GM18520 (cell line): ENCODE measurements at regions not wholly inside any gene's neighbourhood (a gene's known extent, or its start where the extent isn't known, plus 50 kb on each side); places are given as distances from the start of the nearest gene placed in this dataset.
"Not testable (repeated sequence)": the region's sequence is repeated elsewhere in the genome, so short reads cannot be mapped to it uniquely, and the experiment has no call there.

Experiments used
- ATAC-seq: cut with Tn5 transposase; IDR thresholded peaks from one replicate; pipeline ENCODE4 v1.9.1; 2021; ENCODE audit not compliant: unreplicated experiment

DNA sequence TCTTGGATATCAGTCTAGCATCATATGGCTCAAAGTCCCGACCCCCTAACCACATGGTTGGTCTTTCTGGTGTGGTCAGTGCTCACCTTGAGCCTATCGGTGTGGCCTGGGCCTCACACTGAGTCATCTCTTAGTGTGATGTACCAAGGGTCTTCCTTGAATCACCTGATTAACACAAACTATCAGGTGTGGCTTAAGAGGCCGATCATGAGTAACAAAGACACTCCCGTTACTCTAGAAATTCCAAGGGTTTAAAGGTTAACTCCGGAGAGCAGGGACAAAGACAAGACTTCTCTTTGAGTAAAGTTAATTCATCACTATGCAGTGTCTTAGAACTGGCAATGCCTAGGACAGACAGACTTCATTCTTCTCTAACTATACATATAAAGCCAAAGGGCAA lies 52.3 kb upstream of the ARMC3 start:
- no peak for ATAC-seq

DNA sequence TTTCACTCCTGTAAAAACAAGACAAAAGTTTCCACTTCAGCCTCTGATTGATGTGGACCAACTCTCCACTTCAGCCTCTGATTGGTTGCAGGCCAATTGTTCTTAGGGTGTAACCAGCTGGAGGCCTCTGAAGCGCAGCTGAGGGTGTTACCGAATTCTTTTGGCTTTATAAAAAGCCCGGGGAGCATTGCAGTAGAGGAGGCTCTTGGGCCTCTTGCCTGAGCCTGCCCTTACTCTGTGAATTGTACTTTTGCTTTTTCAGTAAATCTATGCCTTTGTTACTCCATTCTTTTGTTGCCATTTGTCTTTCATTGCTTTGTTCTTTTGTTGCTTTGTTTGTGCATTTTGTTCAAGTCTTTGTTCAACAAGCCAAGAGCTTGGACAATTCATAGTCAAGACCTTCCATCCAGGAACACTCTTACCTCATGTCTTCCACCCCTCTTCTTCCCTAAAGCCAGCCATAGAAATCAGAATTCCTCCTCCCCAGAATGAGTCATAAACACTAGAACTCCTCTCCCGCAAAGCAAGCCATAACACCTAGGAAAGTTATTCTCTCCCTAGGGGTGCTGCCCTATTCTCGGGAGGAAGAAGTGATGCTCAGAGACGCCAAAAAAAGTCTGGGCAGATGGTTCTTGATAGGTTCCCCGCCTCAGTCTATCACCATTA lies 53.5 kb upstream of the ARMC3 start:
- no peak for ATAC-seq

DNA sequence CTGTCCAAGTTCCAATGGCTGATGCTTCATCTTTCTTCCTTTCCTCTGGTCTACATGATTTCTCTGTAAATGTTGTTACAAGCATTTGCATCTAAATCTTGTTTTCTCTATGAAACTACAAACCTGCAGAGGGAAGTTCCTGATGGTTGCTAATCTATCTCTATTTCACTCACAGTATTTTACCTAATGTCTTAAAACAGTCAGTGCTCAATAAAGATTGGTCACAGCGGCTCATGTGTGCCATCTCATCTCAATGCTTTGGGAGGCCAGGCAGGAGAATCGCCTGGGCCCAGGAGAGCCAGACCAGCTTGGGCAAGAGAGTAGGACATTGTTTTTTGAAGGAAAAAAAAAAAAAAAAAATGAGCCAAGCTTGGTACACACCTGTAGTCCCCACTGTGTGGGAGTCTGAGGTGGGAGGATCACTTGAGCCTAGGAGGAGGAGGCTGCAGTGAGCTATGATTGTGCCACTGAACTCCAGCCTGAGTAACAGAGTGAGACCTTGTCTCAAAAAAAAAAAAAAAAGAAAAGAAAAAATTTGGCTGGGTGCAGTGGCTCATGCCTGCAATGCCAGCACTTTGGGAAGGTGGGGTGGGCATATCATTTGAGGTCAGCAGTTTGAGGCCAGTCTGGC lies 71.3 kb upstream of the ARMC3 start:
- no peak for ATAC-seq

DNA sequence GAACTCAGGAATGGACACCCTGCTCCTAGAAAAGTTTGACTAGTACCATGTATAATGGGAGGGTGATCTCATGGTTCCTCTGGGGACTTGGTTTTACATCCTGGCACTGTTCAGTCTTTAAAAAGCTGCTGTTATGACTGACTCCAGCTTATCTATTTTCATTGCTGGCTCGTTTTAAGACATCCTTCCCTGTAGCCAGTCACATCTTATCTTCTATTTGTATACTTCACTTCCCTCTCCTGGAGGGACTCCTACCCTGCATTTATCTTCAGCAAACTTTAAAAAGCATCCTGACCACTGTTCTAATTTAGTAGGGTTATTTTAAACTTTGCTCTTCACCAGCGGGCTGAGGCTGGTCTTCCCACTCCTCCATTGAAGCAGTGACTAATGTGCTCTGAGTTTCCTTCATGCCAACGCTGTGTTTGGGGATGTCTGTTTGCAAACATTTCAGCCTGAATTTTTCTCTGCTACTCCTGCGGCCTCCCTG lies 72.9 kb upstream of the ARMC3 start:
- no peak for ATAC-seq

DNA sequence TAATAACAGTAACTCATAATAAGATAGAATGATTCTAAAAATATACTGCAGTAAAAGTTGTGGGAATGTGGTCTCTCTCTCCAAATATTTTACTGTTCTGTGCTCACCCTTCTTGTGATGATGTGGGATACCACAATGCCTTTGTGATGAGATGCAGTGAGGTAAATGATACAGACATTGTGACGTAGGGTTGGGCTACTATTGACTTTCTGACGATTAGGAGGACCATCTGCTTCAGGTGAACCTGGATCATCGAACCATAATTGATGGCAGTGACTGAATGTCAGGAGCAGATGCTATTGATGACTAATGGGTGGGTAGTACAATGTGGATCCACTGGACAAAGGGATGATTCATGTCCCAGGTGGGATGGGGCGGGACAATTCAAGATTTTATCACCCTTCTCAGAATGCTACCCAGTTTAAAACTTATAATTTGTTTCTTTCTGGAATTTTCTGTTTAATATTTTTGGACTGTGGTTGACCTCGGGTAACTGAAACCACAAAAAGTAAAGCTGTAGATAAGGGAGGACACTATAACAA lies 73.9 kb upstream of the ARMC3 start:
- no peak for ATAC-seq

DNA sequence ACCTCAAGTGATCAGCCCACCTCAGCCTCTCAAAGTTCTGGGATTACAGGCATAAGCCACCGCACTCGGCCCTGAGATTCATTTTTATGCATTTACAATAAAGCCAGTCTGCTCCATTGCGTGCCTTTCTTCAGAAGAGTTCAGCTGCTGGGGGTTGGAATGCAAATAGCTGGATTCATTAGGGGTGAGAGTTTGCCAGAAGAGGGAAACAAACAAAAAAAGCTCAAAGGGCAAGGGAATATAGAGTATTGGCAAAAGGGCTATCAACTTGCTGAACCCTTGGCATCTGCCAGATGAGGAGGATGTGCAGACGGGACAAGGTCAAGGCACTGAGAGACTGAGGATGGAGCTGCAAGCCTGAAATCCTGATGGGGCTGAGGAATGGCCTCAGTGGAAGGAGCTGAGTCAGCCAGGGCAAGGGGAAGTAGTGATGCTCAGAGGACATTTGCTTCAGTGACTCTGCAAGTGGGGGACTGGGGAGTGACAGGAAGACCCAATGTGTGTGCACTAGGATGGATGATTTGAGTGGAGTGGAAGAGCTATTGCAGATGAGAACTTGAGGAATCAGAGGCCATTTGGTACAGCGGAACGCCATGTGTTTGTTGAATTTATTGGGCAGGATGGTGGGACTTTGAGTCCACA lies 75.0 kb upstream of the ARMC3 start:
- no peak for ATAC-seq

DNA sequence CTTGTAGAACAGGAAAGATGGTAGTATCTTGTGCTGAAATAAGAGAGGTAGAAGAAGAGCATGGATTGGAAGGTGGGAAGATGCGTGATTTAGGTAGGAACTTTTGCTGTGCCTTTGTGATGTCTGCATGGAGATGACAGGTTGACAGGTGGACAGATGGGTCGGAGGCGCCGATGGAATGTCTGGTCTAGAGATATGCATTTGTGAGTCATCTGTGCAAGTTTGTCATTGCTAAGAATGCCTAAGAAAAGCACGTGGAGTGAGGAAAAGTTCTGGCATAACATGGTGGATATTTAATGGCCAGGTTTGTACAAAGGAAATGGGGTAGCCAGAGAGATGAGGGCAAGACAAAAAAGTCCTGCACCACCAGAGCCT lies 76.0 kb upstream of the ARMC3 start:
- no peak for ATAC-seq

DNA sequence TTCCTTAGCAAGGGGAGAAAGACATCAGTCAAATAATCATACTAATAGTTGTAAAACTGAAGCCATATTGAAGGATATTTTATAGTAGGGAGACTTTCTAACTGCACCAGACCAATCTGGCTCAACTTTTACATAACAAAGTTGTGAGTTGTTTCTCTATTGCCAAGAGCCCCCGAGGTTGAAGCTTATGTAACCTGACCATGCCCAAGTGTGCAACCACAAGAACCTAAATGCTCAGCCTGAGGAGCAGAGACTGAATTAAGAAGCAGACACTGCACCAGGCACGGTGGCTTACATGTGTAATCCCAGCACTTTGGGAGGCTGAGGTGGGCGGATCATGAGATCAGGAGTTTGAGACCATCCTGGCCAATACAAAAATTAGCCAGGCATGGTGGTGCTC lies 77.3 kb upstream of the ARMC3 start:
- ATAC-seq = no peak

DNA sequence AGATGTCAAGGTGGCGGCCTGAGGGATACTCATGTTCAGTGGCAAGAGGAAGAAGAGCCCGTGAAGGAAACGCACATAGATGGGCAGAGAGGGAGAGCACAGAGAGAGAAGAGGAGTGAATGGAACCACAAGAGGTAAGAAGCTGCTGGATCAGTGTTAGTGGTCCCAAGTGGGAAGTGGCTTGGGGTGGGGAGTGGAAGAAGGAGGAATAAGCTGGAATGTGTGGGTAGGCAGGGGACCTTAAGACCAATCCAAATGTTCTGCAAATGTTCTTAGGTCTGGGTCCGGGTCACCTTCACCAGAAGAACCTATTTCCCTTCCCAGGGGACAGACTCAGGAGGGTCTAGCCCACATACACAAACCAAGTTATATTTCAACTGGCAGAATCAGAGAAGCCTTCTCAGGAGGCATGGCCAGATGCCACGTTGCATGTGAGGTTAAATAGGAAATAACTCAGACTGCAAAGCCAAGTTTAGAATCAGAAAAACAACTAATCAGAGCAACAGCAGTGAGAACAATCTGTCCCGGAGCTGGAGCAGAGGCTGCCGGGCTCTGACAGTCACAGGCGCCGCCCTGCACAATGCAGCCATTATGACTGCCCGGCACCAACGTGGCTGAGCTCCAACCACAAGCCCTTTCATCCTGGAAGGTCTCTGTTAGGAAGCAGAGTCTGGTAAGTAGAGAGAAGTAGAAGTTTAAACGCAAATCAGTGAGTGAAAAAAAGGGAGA lies 78.6 kb upstream of the ARMC3 start:
- ATAC-seq = no peak

DNA sequence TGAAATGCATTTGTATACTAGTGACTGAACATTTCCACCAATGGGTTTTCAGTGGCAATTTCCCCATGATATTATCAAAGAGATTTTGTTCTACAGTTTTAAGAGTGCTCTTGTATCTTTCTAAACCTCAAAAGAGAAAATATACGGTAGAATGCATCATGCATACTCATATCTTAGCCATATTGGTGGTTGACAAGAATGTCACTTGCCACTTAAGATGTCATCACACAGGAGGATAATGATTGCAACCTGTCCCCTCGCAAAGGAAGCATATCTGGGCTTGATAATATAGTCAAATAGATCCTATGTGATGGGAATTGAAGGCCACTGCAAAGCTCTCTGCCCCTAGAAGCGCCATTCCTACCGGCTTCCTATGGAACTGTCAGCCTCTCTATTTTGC lies 79.3 kb upstream of the ARMC3 start:
- no peak for ATAC-seq

DNA sequence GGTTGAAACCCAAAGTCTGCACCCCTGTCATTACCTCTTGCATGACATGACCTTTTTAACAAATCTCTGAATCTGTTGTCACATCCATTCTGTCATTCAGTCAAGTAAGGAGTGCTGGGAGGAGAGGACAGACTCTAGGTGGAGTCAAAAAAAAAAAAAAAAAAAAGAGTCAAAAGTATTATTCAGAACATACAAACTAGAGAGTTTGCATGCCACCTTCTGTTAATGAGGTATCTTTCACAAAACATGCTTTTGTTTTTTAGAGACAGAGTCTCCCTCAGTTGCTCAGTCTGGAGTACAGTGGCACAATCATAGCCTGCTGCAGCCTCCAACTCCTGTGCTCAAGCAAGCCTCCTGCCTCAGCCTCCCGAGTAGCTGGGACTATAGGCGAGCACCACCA lies 81.6 kb upstream of the ARMC3 start:
- no peak for ATAC-seq

DNA sequence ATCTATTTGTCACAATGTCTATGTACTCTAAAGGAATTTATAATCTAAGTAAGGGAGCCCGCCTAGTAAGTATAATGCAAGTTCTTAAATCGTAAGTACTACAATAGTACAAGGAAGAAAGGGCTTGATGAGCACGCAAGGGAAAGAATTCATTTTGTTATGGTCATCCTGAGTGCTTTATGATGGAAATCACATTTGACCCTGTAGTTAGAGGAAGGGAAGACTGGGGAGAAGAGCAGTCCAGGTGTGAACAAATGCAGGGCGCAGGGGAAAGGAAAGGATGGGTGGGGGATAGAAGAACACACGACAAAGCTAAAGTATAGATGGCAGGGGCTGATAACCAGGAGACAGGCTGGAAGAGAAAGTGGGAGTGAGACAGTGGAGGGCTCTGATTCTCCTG lies 88.2 kb upstream of the ARMC3 start:
- no peak for ATAC-seq

DNA sequence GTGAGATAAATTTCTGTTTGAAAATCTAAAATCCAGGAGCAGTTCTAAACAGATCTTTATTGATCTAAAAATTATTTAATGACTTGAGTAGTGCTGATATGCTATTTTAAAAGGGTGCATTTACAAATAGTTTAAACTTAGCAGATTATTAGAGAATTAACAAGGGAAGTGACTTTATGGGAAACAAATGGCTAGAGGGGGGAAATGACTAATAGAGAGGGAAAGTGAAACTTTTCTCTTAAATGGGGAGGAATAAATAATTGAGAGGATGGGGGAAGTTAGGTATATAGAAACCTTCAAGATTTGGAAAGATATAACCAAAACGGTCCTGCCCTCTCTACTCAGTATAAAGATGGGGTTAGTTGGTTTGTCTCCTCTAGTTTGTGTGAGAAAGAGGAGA lies 90.1 kb upstream of the ARMC3 start:
- no peak for ATAC-seq

DNA sequence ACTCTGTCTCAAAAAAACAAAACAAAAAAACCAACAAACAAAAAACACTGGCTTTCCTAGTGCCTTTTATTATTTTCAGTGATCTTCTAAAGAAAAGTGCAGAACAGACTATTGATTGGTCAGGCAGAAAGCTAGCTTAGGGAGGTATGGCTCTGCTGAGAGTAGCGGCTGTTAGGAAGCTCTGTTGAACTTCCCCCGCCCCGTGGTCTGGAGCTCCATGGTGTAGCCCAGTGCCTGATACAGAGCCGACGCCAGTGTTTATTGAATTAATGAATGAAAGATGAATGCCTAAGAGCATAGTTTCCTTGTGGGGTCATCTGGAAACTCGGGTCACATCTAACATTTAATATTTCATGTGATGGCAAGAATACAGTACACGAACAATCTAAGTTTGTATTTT lies 90.5 kb upstream of the ARMC3 start:
- ATAC-seq = no peak

DNA sequence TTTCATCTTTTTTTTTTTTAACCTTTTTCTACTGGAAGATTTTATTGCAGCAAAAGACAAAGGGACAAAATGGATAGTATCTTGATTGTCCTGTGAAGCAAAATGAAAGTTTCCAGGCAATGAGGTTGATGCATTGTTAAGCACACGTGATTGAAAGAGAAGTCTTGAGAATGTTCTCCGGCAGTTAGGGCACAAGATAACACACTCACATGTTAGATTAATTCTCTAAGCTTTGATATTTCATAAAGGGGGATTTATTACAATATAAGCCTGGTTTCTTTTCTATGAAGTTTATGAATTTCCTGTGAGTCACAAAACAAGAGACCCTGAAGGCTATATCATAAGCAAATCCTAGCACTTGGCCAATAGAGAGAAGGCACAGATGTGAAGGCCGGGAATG lies 93.4 kb upstream of the ARMC3 start:
- ATAC-seq = no peak

DNA sequence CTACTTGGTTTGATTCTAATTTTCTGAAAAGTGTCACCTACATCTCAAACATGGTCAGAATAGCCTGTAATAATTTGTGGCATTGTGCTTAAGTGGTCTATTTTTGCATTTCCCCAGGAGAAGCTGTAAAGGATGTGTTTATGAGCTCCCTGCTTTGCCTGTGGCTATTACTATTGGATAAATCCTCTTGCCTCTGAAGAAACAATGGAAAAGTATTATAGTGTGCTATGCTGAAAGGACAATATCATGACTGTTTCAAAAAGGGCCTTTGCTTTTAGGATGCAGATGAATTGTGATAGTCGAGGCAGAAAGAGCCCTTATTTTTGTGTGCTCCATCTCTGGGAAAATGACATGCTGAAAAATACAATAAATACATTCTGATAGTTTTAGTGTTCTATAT lies 94.1 kb upstream of the ARMC3 start:
- no peak for ATAC-seq

DNA sequence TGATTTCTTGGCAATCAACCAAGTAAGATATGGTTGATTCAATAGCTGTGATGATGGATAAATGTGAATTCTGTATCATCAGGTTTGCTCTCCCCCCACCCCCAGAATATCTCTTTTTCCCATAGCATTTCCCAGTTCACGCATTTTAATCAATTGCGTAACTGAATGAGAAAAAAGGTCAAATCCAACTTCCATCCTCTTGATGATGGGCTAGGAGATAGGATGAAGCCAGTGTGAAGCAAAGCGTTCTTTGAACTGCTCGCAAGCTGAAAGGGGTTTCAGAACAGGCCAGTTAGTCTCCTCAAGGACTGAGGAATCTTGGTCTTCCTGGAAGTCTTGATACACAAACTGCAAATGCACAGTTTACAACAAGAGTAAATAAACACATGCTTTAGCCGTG lies 94.5 kb upstream of the ARMC3 start:
- ATAC-seq = no peak

DNA sequence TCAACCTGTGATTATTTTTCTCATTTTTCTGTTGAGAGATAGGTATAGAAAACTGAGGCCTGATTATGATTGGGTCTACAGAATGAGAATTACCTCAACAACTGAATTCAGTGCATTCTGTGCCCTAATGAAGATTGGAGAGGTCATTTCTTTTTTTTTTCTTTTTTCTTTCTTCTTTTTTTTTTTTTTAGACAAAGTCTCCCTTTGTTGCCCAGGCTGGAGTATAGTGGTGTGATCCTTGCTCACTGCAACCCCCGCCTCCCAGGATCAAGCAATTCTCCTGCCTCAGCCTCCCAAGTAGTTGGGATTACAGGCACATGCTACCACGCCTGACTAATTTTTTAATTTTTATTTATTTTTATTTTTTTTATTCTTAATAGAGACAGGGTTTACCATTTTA lies 95.0 kb upstream of the ARMC3 start:
- no peak for ATAC-seq

DNA sequence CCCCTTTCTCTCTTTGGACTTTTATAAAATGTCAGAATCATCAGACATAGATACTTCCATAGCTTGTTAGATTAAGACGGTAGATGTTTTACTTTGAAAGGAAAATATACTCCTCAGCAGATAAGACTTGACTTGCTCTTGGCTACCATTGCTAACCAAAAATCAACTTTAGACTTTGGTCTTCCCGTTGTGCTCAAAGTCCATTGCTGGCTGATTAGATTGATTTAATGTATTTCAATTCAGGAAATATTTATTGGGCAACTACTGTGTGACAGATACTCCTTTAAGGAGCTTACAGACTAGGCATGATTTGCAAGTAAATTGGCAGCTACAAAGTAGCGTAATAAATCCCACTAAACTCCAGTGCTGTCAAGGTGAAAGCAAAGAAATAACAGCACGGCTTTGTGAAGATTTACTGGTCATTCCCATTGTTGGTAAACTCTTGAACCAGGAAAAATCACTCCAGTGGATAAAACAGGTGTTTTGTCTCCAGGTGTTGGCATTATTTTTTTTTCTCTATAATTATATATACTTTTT lies 95.7 kb upstream of the ARMC3 start:
- ATAC-seq = no peak

DNA sequence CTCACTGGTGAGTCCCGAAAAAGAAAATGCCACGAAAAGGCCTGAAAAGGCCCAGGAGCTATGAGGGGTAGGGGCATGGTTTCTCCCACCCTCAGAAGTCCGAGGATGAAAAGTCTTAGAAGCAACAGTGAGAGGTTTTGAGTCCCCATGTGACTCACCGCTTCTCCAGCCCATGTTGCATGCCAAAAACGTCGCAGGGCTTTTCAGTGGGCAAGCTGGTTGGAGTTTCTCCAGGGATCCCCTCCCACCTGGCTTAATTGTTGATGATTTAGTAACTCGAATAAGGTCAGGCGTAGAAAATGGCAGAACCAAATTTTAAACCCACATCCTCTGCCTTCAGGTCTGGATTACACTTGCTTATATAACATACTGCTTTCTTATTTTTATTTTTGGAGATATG lies 96.3 kb upstream of the ARMC3 start:
- no peak for ATAC-seq

DNA sequence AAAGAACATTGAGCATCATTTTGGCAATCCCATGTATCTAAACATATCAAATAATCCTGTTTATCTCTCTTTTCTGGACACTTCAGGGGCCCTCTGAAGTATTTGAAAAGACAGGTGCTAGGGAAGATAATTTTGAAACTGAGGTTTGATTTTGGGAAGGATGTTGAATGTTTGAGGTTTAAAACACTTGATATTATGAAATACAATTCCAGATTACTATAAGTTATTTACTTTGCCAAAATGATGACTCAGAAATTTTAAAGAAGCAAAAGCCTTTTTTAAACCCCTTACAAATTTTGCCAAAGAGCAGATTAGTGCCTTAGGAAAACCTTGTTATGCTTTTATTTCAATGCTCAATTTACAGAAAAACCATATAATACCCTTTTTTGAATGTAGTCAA lies 99.1 kb upstream of the ARMC3 start:
- ATAC-seq = not testable (repeated sequence)
